Mesenchymal stem cell (in vitro differentiated cells and primary cell): ENCODE measurements at regions not wholly inside any gene's neighbourhood (a gene's known extent, or its start where the extent isn't known, plus 50 kb on each side); places are given as distances from the start of the nearest gene placed in this dataset.
A peak's percentile ranks its signal among the peaks of the same experiment; 100 is the strongest.

Experiments used
- DNase-seq: peaks from one replicate; pipeline ENCODE4 v3.0.0-alpha.2; 2013
- H2AFZ ChIP-seq: one replicate; pipeline ENCODE4 v1.6.1; 2013; ENCODE audit warnings: low read depth, mild to moderate bottlenecking, control low read depth, inconsistent platforms, low read length, moderate library complexity
- H2AK5ac ChIP-seq: 2 replicates; pipeline ENCODE4 v1.6.1; 2013; ENCODE audit warnings: low read length, moderate library complexity, mild to moderate bottlenecking, inconsistent platforms; ENCODE audit not compliant: severe bottlenecking
- H2BK120ac ChIP-seq: one replicate; pipeline ENCODE4 v1.6.1; 2013; ENCODE audit warnings: low read depth, mild to moderate bottlenecking, inconsistent platforms, low read length, moderate library complexity
- H2BK12ac ChIP-seq, 2 experiments: one replicate each; pipeline ENCODE4 v1.6.1; 2013; ENCODE audit warnings: inconsistent platforms in 2 of 2, low read length in 2 of 2, mild to moderate bottlenecking in 2 of 2, moderate library complexity in 2 of 2, control low read depth in 1 of 2
- H2BK15ac ChIP-seq: one replicate; pipeline ENCODE4 v1.6.1; 2013; ENCODE audit warnings: mild to moderate bottlenecking, low read depth, inconsistent platforms; ENCODE audit not compliant: poor library complexity, severe bottlenecking
- H2BK5ac ChIP-seq: 2 replicates; pipeline ENCODE4 v1.6.1; 2013; ENCODE audit warnings: low read depth, mild to moderate bottlenecking, low read length, control low read depth, inconsistent platforms; ENCODE audit not compliant: poor library complexity, severe bottlenecking
- H3K14ac ChIP-seq, 2 experiments: one replicate each; pipeline ENCODE4 v1.6.1; 2013; ENCODE audit warnings: inconsistent platforms in 2 of 2, low read length in 2 of 2, control low read depth in 1 of 2, mild to moderate bottlenecking in 1 of 2, moderate library complexity in 1 of 2
- H3K18ac ChIP-seq, 2 experiments: one replicate each; pipeline ENCODE4 v1.6.1; 2013; ENCODE audit warnings: inconsistent platforms in 2 of 2, low read length in 2 of 2, control low read depth in 1 of 2, low read depth in 1 of 2, mild to moderate bottlenecking in 1 of 2
- H3K23ac ChIP-seq, 2 experiments: one replicate each; pipeline ENCODE4 v1.6.1; 2013; ENCODE audit warnings: inconsistent platforms in 2 of 2, low read length in 2 of 2, mild to moderate bottlenecking in 2 of 2, moderate library complexity in 2 of 2, control low read depth in 1 of 2
- H3K27ac ChIP-seq: 2 replicates; pipeline ENCODE4 v1.5.1; 2013; ENCODE audit warnings: mild to moderate bottlenecking, moderate library complexity, low read length, control low read depth, inconsistent platforms; ENCODE audit not compliant: poor library complexity, severe bottlenecking
- H3K27me3 ChIP-seq, 2 experiments: 2 replicates each; pipeline versions ENCODE4 v1.6.1 to v1.7.0; 2013; ENCODE audit warnings: low read length in 2 of 2, mild to moderate bottlenecking in 2 of 2, moderate library complexity in 2 of 2, control low read depth in 1 of 2, inconsistent platforms in 1 of 2; ENCODE audit not compliant: control insufficient read depth in 1 of 2, insufficient read depth in 1 of 2
- H3K36me3 ChIP-seq, 2 experiments: 2 replicates each; pipeline versions ENCODE4 v1.6.1 to v1.7.0; 2013; ENCODE audit warnings: low read length in 2 of 2, control low read depth in 1 of 2, inconsistent platforms in 1 of 2, low read depth in 1 of 2, mild to moderate bottlenecking in 1 of 2; ENCODE audit not compliant: insufficient read depth in 2 of 2, control insufficient read depth in 1 of 2
- H3K4ac ChIP-seq, 2 experiments: one replicate each; pipeline ENCODE4 v1.6.1; 2013; ENCODE audit warnings: inconsistent platforms in 2 of 2, low read length in 2 of 2, mild to moderate bottlenecking in 2 of 2, moderate library complexity in 2 of 2, control low read depth in 1 of 2, low read depth in 1 of 2
- H3K4me1 ChIP-seq: 2 replicates; pipeline ENCODE4 v1.6.1; 2013; ENCODE audit warnings: low read depth, low read length, control low read depth; ENCODE audit not compliant: control insufficient read depth, insufficient read depth
- H3K4me2 ChIP-seq: 2 replicates; pipeline ENCODE4 v1.6.1; 2013; ENCODE audit warnings: low read length, mild to moderate bottlenecking, inconsistent platforms; ENCODE audit not compliant: poor library complexity, severe bottlenecking
- H3K4me3 ChIP-seq, 2 experiments: 2 replicates each; pipeline versions ENCODE4 v1.5.1 to v1.7.0; 2013; ENCODE audit warnings: low read length in 2 of 2, mild to moderate bottlenecking in 2 of 2, control low read depth in 1 of 2, low read depth in 1 of 2; ENCODE audit not compliant: insufficient read depth in 1 of 2
- H3K79me1 ChIP-seq: replicated peaks from 2 replicates; pipeline ENCODE4 v1.6.1; 2013; ENCODE audit warnings: mild to moderate bottlenecking, control low read depth, low read length, inconsistent platforms; ENCODE audit not compliant: poor library complexity, severe bottlenecking
- H3K9ac ChIP-seq: 2 replicates; pipeline ENCODE4 v1.7.0; 2013; ENCODE audit warnings: mild to moderate bottlenecking, low read length, moderate library complexity
- H3K9me3 ChIP-seq: 2 replicates; pipeline ENCODE4 v1.7.0; 2013; ENCODE audit warnings: mild to moderate bottlenecking, low read length; ENCODE audit not compliant: control insufficient read depth
- H4K8ac ChIP-seq: one replicate; pipeline ENCODE4 v1.6.1; 2013; ENCODE audit warnings: inconsistent platforms, mild to moderate bottlenecking, low read length, moderate library complexity
- H4K91ac ChIP-seq: one replicate; pipeline ENCODE4 v1.6.1; 2013; ENCODE audit warnings: mild to moderate bottlenecking, low read length, inconsistent platforms
- WGBS: methylation state at CpG from one replicate; pipeline ENCODE4 v1.1.7; 2013; ENCODE audit warnings: mixed read lengths; 5-methylcytosine and 5-hydroxymethylcytosine counted together

DNA sequence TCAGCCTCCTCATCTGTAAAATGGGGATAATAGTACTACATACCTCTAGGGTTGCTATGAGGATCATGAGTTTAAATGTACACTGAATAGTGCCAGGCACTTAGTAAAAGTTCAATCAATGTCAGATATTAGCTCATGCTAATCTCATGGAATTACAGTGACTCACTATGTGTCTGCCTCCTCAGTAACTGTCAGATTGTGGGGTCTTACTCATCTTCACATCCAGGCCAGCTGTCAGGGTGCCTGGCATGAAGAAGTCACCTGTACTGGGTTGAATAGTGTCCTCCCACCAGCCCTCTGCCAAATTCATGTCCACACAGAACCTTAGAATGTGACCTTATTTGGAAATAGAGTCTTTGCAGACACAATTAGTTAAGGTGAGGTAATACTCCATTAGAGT lies 54.3 kb upstream of the STIM2 start:
- Histone ChIP-seq H3K9me3 (no peaks in the 10 kb centered on the region), H3K27ac (no peak overlapping the region), H2BK12ac (no peak overlapping the region), H2AK5ac (no peak overlapping the region), H3K79me1 (no peaks in the 10 kb centered on the region), H4K8ac (no peak overlapping the region), H3K36me3 (no peaks in the 10 kb centered on the region), H4K91ac (no peak overlapping the region), H2BK5ac (no peak overlapping the region), H2BK15ac (no peak overlapping the region), H3K14ac (no peak overlapping the region), H3K27me3 (no peaks in the 10 kb centered on the region), H3K4me2 (no peak overlapping the region), H3K9ac (no peak overlapping the region), H2BK120ac (no peak overlapping the region), H2AFZ (no peak overlapping the region), H3K4me1 (peaks cover 5% of the 10 kb centered on the region), H3K23ac (no peak overlapping the region), H3K18ac (no peak overlapping the region), H3K4me3 (no peak overlapping the region), H3K4ac (no peak overlapping the region)
- peak; percentile 10 for DNase-seq

DNA sequence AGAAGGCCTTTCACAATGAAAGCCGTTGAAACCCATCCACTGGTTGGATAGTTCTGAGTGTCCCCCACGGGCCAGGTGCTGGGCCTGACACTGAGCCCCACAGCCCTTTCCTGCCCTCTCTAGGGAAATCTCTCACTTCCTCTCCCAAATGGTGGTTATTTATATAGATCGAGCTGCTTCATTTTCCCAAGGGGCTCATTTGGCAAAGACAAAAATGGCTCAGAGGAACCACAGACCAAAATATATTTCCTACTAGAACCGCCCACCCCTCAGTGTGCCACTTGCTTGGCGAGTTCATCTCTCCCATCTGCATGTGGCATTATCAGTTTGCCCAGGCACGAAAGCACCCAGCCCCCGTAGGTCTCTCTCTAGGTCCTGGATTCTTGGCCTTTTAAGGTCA lies 53.3 kb upstream of the STIM2 start:
- Histone ChIP-seq H3K18ac (no peak overlapping the region), H3K36me3 (no peaks in the 10 kb centered on the region), H3K4me3 (no peak overlapping the region), H3K9me3 (no peaks in the 10 kb centered on the region), H3K4me2 (no peak overlapping the region), H2AFZ (no peak overlapping the region), H2BK15ac (no peak overlapping the region), H3K79me1 (no peaks in the 10 kb centered on the region), H3K9ac (no peak overlapping the region), H2BK12ac (no peak overlapping the region), H3K4me1 (peaks cover 5% of the 10 kb centered on the region), H3K4ac (no peak overlapping the region), H3K27me3 (no peaks in the 10 kb centered on the region), H3K27ac (no peak overlapping the region), H2BK5ac (no peak overlapping the region), H2AK5ac (no peak overlapping the region), H4K8ac (no peak overlapping the region), H2BK120ac (no peak overlapping the region), H3K23ac (no peak overlapping the region), H3K14ac (no peak overlapping the region), H4K91ac (no peak overlapping the region)
- no peak for DNase-seq
- WGBS: 79% methylated on average over 7 of the region's 7 CpGs

DNA sequence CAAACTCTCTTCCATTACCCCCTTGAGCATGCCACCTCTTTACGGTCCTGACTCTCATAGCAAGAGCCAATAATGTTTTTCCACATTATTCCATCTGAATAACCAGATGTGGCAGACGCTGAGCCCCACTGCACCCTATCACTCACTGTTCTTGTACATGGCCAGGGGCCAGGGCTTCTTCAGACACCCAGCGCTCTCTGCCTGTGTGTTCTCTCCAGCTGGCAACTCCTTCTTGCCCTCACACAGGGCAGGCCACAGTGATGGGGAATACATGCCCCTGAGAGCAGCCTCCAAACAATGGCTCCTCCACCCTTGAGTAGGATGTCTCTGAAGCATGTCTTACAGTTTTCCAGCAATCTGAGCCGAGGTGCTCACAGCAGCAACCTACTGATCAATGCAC lies 50.8 kb upstream of the STIM2 start:
- no peak overlapping the region for H2AK5ac ChIP-seq

More for the DNA sequence above, 50.8 kb upstream of the STIM2 start:
- Histone ChIP-seq H3K23ac (no peak overlapping the region), H2AFZ (no peak overlapping the region), H2BK15ac (no peak overlapping the region), H3K79me1 (no peaks in the 10 kb centered on the region), H3K9ac (no peak overlapping the region), H3K27me3 (no peaks in the 10 kb centered on the region), H3K27ac (no peak overlapping the region), H3K36me3 (no peaks in the 10 kb centered on the region), H3K4ac (no peak overlapping the region), H3K4me1 (peaks cover 3% of the 10 kb centered on the region), H3K4me2 (no peak overlapping the region), H4K91ac (peak overlapping the region; percentile 46), H3K9me3 (no peaks in the 10 kb centered on the region), H2BK120ac (no peak overlapping the region), H3K4me3 (no peak overlapping the region), H2BK5ac (no peak overlapping the region), H3K14ac (no peak overlapping the region), H3K18ac (no peak overlapping the region), H4K8ac (no peak overlapping the region), H2BK12ac (no peak overlapping the region)
- DNase-seq: no peak
- WGBS: 91% methylated on average over 4 of the region's 4 CpGs
